ENCODE measurements at regions not wholly inside any gene's neighbourhood (a gene's known extent, or its start where the extent isn't known, plus 50 kb on each side); places are given as distances from the start of the nearest gene placed in this dataset.

DNA sequence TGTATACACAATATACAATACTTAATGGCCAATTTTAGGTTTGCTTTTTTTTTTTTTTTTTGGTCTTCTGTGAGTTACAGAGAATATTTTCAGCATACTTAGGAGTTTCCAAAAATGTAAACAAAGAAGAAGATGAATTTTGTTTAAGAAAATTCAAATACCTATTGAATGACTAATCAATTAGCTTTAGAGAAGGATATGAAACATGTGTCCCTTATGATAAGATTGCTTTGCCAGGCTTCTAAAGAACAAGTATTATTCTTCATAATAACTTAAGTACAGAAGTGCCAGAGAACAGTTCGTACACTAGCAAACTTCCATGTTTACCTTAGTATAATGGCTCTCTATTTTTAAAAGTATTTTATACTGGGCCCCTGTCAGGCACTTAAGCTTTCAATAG lies 1191.0 kb upstream of the NCAM2 start:
- no peak for DNase-seq (ENCODE audit: low spot score)
- in situ Hi-C loops (cut with HindIII; ENCODE audit: low sequenced_read_pairs) = no loop called here

DNA sequence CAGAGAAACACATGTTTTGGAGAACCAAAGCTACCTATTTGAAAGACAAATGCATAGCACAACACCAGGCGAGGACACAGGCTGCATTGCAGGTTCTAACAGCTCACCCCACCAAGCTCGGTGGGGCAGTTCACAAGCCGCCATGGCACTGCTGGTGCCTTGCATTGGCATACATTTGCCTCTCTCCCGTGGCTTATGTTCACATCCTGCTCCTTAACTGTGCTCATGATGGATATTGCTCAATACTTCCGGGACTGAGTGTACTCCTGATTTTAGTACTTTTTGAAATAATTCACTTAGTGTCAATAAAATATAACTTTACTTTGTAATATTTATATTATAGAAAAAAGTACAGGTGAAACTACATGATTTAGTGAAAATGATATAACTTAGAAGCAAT lies 1187.4 kb upstream of the NCAM2 start:
- no peak for DNase-seq (ENCODE audit: low spot score)
- in situ Hi-C loops (cut with HindIII; ENCODE audit: low sequenced_read_pairs) = no loop called here

GRCh38 chr21:19830446-19830845 lies 1167.8 kb upstream of the NCAM2 start:
- in situ Hi-C loops (cut with HindIII; ENCODE audit: low sequenced_read_pairs) = no loop called here
- no peak for DNase-seq (ENCODE audit: low spot score)

DNA sequence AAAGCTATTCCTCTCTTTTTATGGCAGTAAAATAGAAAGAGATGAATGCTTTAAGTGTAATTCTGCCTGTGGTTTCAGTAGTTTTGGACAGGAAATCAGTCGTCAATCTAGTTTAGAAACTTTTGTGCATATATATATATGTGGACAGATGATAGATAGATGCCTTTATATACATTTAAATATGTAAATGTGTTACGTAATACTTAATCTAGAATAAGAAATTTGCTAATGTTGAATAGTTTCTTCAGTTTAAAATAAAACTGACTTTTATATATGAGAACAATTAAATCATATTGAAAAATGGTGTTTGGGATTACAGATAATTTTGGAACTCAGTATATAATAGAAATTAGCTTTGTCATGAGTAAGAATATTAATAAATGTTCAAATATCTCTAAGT lies 1165.7 kb upstream of the NCAM2 start:
- in situ Hi-C loops (cut with HindIII; ENCODE audit: low sequenced_read_pairs) = no loop called here
- no peak for DNase-seq (ENCODE audit: low spot score)

DNA sequence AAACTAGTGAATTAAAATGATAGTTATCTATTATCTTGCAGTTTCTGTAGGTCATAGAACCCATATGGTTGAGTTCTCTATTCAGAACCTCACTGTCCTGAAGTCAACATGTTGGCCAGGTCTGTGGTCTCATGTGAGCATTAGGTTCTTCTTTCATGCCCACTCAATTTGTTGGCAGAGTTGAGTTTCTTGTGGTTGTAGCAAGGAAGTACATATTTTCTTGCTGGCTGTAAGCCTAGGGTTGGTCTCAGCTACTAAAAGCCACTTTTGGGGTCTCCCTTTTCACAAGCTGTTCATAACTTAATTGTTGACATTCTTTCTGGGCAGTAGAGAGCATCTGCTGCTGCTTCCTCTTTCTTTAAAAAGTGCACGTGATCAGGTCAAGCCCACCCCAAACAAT lies 1165.1 kb upstream of the NCAM2 start:
- DNase-seq (ENCODE audit: low spot score) = no peak
- in situ Hi-C loops (cut with HindIII; ENCODE audit: low sequenced_read_pairs) = no loop called here

GRCh38 chr21:19842601-19843000 lies 1155.6 kb upstream of the NCAM2 start:
- no peak for DNase-seq (ENCODE audit: low spot score)

GRCh38 chr21:19844334-19844733 lies 1153.9 kb upstream of the NCAM2 start:
- in situ Hi-C loops (cut with HindIII; ENCODE audit: low sequenced_read_pairs) = no loop called here

More at GRCh38 chr21:19842601-19843000, 1155.6 kb upstream of the NCAM2 start:
- in situ Hi-C loops (cut with HindIII; ENCODE audit: low sequenced_read_pairs) = no loop called here

DNA sequence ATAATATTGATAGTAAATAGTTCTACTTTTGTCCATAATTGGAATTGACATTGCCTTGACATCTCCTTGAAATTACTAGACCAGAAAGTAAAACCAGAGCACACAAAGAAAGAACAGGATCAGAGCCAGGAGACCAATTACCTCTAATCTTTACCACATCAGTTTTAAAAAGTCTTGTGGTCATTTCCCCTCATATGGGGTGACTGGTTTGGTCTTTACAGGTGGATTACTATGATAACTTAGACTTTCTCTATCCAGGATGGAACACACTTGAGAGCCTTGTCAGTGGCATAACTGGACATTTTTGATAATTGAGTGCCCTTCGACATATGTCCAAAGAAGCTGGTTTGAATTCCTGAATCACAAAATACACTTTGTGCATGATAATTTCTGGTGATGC lies 1148.1 kb upstream of the NCAM2 start:
- no peak for DNase-seq (ENCODE audit: low spot score)

More at GRCh38 chr21:19844334-19844733, 1153.9 kb upstream of the NCAM2 start:
- DNase-seq (ENCODE audit: low spot score) = no peak

DNA sequence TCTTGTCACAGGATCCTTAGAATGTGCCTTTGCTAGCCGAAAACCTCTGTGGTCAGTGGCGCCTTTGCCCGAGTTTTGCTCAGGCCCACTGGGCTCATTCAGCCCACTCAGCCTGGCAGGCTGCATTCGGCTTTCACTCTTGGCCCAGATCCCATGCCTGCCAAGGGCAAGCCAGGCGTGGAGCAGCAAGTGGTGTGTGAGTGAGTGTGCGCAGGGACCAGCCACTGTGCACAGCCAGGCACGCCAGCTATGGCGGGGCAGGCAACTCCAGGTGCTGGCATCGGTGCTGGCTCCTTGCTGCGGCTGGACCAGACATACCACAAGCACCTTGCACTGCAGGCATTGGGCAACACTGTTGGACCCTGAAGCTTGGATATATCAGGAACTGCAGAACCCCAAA lies 1145.1 kb upstream of the NCAM2 start:
- in situ Hi-C loops (cut with HindIII; ENCODE audit: low sequenced_read_pairs) = no loop called here
- DNase-seq (ENCODE audit: low spot score) = no peak

More for the DNA sequence above, 1148.1 kb upstream of the NCAM2 start:
- in situ Hi-C loops (cut with HindIII; ENCODE audit: low sequenced_read_pairs) = no loop called here

- DNase-seq (ENCODE audit: low spot score) = no peak
- in situ Hi-C loops (cut with HindIII; ENCODE audit: low sequenced_read_pairs) = no loop called here
Measured at GRCh38 chr21:19853709-19854575, 1144.3 kb upstream of the NCAM2 start.

GRCh38 chr21:19855522-19855921 lies 1142.7 kb upstream of the NCAM2 start:
- in situ Hi-C loops (cut with HindIII; ENCODE audit: low sequenced_read_pairs) = no loop called here
- DNase-seq (ENCODE audit: low spot score) = no peak

DNA sequence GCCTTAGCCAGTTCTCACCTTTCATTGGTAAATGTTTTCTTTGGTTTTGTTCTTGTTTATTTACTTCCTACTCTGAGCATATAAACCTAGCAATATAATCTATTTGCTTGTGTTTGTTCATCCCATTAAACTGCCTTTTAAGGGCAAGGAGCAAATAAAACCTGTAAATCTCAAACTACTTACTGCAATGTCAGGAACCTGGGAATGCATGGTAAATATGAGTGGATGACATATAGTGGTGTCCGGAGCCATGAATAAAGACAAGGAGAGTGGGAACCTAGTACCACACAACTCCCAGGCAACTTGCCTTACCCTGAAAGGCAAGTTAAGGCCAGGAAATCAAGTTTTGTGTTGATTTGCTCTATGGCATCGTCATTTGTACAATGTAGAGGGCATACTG lies 1133.7 kb upstream of the NCAM2 start:
- no peak for DNase-seq (ENCODE audit: low spot score)
- in situ Hi-C loops (cut with HindIII; ENCODE audit: low sequenced_read_pairs) = no loop called here

- no peak for DNase-seq (ENCODE audit: low spot score)
- in situ Hi-C loops (cut with HindIII; ENCODE audit: low sequenced_read_pairs) = no loop called here
Measured at GRCh38 chr21:19870682-19871081, 1127.5 kb upstream of the NCAM2 start.

DNA sequence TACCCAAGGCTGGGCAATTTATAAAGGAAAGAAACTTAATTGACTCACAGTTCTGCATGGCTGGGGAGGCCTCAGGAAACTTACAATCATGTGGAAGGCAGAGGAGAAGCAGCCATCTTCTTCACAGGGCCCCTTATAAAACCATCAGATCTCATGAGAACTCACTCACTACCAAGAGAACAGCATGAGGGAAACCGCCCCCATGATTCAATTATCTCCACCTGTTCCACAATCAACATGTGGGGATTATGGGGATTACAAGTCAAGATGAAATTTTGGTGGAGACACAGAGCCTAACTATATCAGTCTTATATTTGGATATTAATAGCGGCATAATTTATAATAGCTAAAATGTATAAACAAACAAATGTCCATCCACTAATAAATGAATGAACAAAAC lies 1123.7 kb upstream of the NCAM2 start:
- no peak for DNase-seq (ENCODE audit: low spot score)
- in situ Hi-C loops (cut with HindIII; ENCODE audit: low sequenced_read_pairs) = no loop called here

DNA sequence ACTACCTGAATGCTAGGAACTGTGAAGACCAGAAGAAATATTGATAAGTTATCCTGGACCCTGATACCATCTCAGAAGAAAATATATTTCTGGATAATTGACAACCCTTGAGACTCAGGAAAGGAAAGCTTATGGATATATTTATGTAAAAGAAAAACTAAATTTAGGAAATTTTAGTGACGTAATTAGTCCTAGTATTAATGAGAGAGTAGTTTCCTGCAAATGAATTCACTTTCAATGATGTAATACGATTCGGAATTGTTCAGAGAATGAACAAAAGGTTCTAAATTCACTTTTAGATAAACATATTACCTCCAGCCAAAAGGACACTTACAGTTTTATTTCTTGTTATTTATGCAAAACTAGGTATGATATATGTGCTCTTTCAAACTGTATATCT lies 1120.1 kb upstream of the NCAM2 start:
- DNase-seq (ENCODE audit: low spot score) = no peak
- in situ Hi-C loops (cut with HindIII; ENCODE audit: low sequenced_read_pairs) = no loop called here

GRCh38 chr21:19899645-19900044 lies 1098.6 kb upstream of the NCAM2 start:
- no peak for DNase-seq (ENCODE audit: low spot score)
- in situ Hi-C loops (cut with HindIII; ENCODE audit: low sequenced_read_pairs) = no loop called here

DNA sequence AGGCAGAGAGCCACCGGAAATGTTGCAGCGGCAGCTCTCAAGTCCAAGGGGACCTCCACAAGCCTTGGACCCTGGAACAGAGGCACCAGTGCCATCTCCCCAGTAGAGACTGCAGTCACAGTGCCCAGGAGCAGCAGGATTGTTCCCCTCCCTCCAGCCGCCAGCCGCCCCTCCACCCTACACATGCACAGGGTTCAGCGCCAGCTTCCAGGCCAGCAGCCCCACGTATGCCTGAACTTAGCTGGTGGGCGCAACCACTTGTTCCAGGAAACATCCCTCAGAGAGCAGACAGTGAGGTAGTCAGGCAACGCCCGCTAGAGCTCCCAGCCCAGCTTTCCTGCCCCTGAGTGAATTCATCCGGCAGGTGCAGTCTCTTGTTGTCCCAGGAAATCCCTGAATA lies 1098.1 kb upstream of the NCAM2 start:
- no peak for DNase-seq (ENCODE audit: low spot score)
- in situ Hi-C loops (cut with HindIII; ENCODE audit: low sequenced_read_pairs) = no loop called here

- in situ Hi-C loops (cut with HindIII; ENCODE audit: low sequenced_read_pairs) = no loop called here
- no peak for DNase-seq (ENCODE audit: low spot score)
Measured at GRCh38 chr21:19908390-19908789, 1089.8 kb upstream of the NCAM2 start.

- no peak for DNase-seq (ENCODE audit: low spot score)
- in situ Hi-C loops (cut with HindIII; ENCODE audit: low sequenced_read_pairs) = no loop called here
Measured at GRCh38 chr21:19914028-19914427, 1084.2 kb upstream of the NCAM2 start.

GRCh38 chr21:19921211-19921610 lies 1077.0 kb upstream of the NCAM2 start:
- in situ Hi-C loops (cut with HindIII; ENCODE audit: low sequenced_read_pairs) = no loop called here

GRCh38 chr21:19922122-19922521 lies 1076.1 kb upstream of the NCAM2 start:
- no peak for DNase-seq (ENCODE audit: low spot score)
- in situ Hi-C loops (cut with HindIII; ENCODE audit: low sequenced_read_pairs) = no loop called here

More at GRCh38 chr21:19921211-19921610, 1077.0 kb upstream of the NCAM2 start:
- no peak for DNase-seq (ENCODE audit: low spot score)

Data from G401 (cell line).